Neural progenitor cell (in vitro differentiated cells): ENCODE measurements at regions not wholly inside any gene's neighbourhood (a gene's known extent, or its start where the extent isn't known, plus 50 kb on each side); places are given as distances from the start of the nearest gene placed in this dataset.

Source experiments
- DNase-seq: peaks from one replicate; pipeline ENCODE4 v3.0.0-alpha.2; 2016; ENCODE audit warnings: low spot score
- H2AFZ ChIP-seq: fragments of 200-600 bp; sonication (generic); replicated peaks from 2 replicates; pipeline ENCODE4 v1.6.1; 2016; ENCODE audit warnings: antibody characterized with exemption
- H3F3A ChIP-seq: fragments of 200-600 bp; sonication (generic); 2 replicates; pipeline ENCODE4 v1.6.1; 2016; ENCODE audit warnings: antibody characterized with exemption, low read depth
- H3K27ac ChIP-seq: fragments of 200-600 bp; sonication (generic); 2 replicates; pipeline ENCODE4 v1.5.1; 2016; ENCODE audit warnings: mild to moderate bottlenecking
- H3K27me3 ChIP-seq: fragments of 200-600 bp; sonication (generic); 2 replicates; pipeline ENCODE4 v1.6.1; 2016; ENCODE audit warnings: mild to moderate bottlenecking, moderate library complexity
- H3K36me3 ChIP-seq: fragments of 200-600 bp; sonication (generic); 2 replicates; pipeline ENCODE4 v1.5.1; 2016
- H3K4me1 ChIP-seq: fragments of 200-600 bp; sonication (generic); 2 replicates; pipeline ENCODE4 v1.6.1; 2016; ENCODE audit warnings: mixed run types
- H3K4me2 ChIP-seq: fragments of 200-600 bp; sonication (generic); 2 replicates; pipeline ENCODE4 v1.6.1; 2016
- H3K4me3 ChIP-seq: fragments of 200-600 bp; sonication (generic); 2 replicates; pipeline ENCODE4 v1.5.1; 2016
- H3K79me2 ChIP-seq: fragments of 200-600 bp; sonication (generic); 2 replicates; pipeline ENCODE4 v1.6.1; 2016; ENCODE audit warnings: low read depth
- H3K9ac ChIP-seq: fragments of 200-600 bp; sonication (generic); 2 replicates; pipeline ENCODE4 v1.6.1; 2016
- H3K9me3 ChIP-seq: fragments of 200-600 bp; sonication (generic); 2 replicates; pipeline ENCODE4 v1.5.1; 2016; ENCODE audit warnings: low read depth
- H4K20me1 ChIP-seq: fragments of 200-600 bp; sonication (generic); 2 replicates; pipeline ENCODE4 v1.6.1; 2016; ENCODE audit warnings: low read depth
- H3K27ac Mint-ChIP-seq: 3 replicates; pipeline ENCODE4 v1.8.0; 2021; ENCODE audit warnings: mixed read lengths
- H3K27me3 Mint-ChIP-seq: 2 replicates; pipeline ENCODE4 v1.8.0; 2022; ENCODE audit warnings: low read depth, mild to moderate bottlenecking, inconsistent platforms, moderate library complexity, mixed read lengths; ENCODE audit not compliant: insufficient read depth
- H3K36me3 Mint-ChIP-seq: 3 replicates; pipeline ENCODE4 v1.8.0; 2021; ENCODE audit warnings: mixed read lengths
- H3K4me1 Mint-ChIP-seq: 3 replicates; pipeline ENCODE4 v1.8.0; 2021; ENCODE audit warnings: mixed read lengths
- H3K4me3 Mint-ChIP-seq: 3 replicates; pipeline ENCODE4 v1.8.0; 2021; ENCODE audit warnings: mild to moderate bottlenecking, moderate library complexity, mixed read lengths
- H3K9me3 Mint-ChIP-seq: 3 replicates; pipeline ENCODE4 v1.8.0; 2020; ENCODE audit warnings: mixed read lengths
- CTCF ChIP-seq: fragments of 200-600 bp; sonication (generic); IDR thresholded peaks from 2 replicates; pipeline ENCODE4 v1.5.1; 2017; ENCODE audit warnings: antibody characterized with exemption, mild to moderate bottlenecking
- EZH2 ChIP-seq: fragments of 200-600 bp; sonication (generic); IDR thresholded peaks from 2 replicates; pipeline ENCODE4 v1.6.1; 2017; ENCODE audit warnings: antibody characterized with exemption, mild to moderate bottlenecking, moderate library complexity
- EZH2phosphoT487 ChIP-seq: fragments of 200-600 bp; sonication (generic); IDR thresholded peaks from 2 replicates; pipeline ENCODE4 v1.6.1; 2017; ENCODE audit warnings: antibody characterized with exemption

- no peaks in the 10 kb centered on the region for H3K4me1 Mint-ChIP-seq
- peak; percentile 15 for DNase-seq
- H3K27me3 Mint-ChIP-seq, result no peaks in the 10 kb centered on the region
- no peak overlapping the region for H3K27ac Mint-ChIP-seq
- no peak overlapping the region for H3K4me3 ChIP-seq
- H3K27ac ChIP-seq, result no peak overlapping the region
- no peaks in the 10 kb centered on the region for H3K36me3 ChIP-seq
- no peaks in the 10 kb centered on the region for H3F3A ChIP-seq
- H3K4me2 ChIP-seq, result no peak overlapping the region
- no peak overlapping the region for H2AFZ ChIP-seq
- H3K9me3 ChIP-seq, result no peaks in the 10 kb centered on the region
- no peak overlapping the region for H3K9ac ChIP-seq
- TF ChIP-seq EZH2phosphoT487 (no peak), CTCF (no peak), EZH2 (no peak)
- H3K36me3 Mint-ChIP-seq, result no peaks in the 10 kb centered on the region
- H3K79me2 ChIP-seq, result no peaks in the 10 kb centered on the region
- H3K9me3 Mint-ChIP-seq, result no peaks in the 10 kb centered on the region
- H3K4me3 Mint-ChIP-seq, result no peak overlapping the region
- no peaks in the 10 kb centered on the region for H4K20me1 ChIP-seq
- no peaks in the 10 kb centered on the region for H3K27me3 ChIP-seq
- H3K4me1 ChIP-seq, result no peaks in the 10 kb centered on the region
Observed at GRCh38 chr6:102126488-102126887, 733.0 kb downstream of the GRIK2 start.

- TF ChIP-seq EZH2phosphoT487, result no peak
- no peak for TF ChIP-seq EZH2
- TF ChIP-seq CTCF, result no peak
- H3K36me3 ChIP-seq, result no peaks in the 10 kb centered on the region
- H3K4me1 ChIP-seq, result no peaks in the 10 kb centered on the region
- Mint-ChIP-seq H3K4me3 (no peak overlapping the region), H3K4me1 (no peaks in the 10 kb centered on the region), H3K27ac (no peak overlapping the region), H3K36me3 (no peaks in the 10 kb centered on the region), H3K9me3 (no peaks in the 10 kb centered on the region), H3K27me3 (no peaks in the 10 kb centered on the region)
- no peak overlapping the region for H3K4me3 ChIP-seq
- no peak overlapping the region for H3K4me2 ChIP-seq
- no peak overlapping the region for H2AFZ ChIP-seq
- H3K9me3 ChIP-seq, result no peaks in the 10 kb centered on the region
- no peaks in the 10 kb centered on the region for H3K27me3 ChIP-seq
- no peaks in the 10 kb centered on the region for H3F3A ChIP-seq
- no peaks in the 10 kb centered on the region for H3K79me2 ChIP-seq
- no peaks in the 10 kb centered on the region for H4K20me1 ChIP-seq
- H3K27ac ChIP-seq, result no peak overlapping the region
- DNase-seq, result no peak
- no peak overlapping the region for H3K9ac ChIP-seq
Observed at GRCh38 chr6:102127253-102127652, 733.7 kb downstream of the GRIK2 start.

GRCh38 chr6:102137859-102138258, 744.4 kb downstream of the GRIK2 start:
- Mint-ChIP-seq H3K36me3 (no peaks in the 10 kb centered on the region), H3K27me3 (no peaks in the 10 kb centered on the region), H3K4me1 (no peaks in the 10 kb centered on the region), H3K4me3 (no peak overlapping the region), H3K9me3 (no peaks in the 10 kb centered on the region), H3K27ac (no peak overlapping the region)
- H3K9me3 ChIP-seq, result no peaks in the 10 kb centered on the region
- H3K4me3 ChIP-seq, result no peak overlapping the region
- H3K4me1 ChIP-seq, result no peaks in the 10 kb centered on the region
- H3K79me2 ChIP-seq, result no peaks in the 10 kb centered on the region
- H2AFZ ChIP-seq, result no peak overlapping the region
- no peak overlapping the region for H3K27ac ChIP-seq
- H3K4me2 ChIP-seq, result no peak overlapping the region
- H3K9ac ChIP-seq, result no peak overlapping the region
- no peaks in the 10 kb centered on the region for H3F3A ChIP-seq
- no peak for DNase-seq
- TF ChIP-seq CTCF, result no peak
- no peak for TF ChIP-seq EZH2
- no peak for TF ChIP-seq EZH2phosphoT487
- no peaks in the 10 kb centered on the region for H3K27me3 ChIP-seq
- no peaks in the 10 kb centered on the region for H3K36me3 ChIP-seq
- no peaks in the 10 kb centered on the region for H4K20me1 ChIP-seq

- H3K4me3 Mint-ChIP-seq, result no peak overlapping the region
- Histone ChIP-seq H3K27me3 (no peaks in the 10 kb centered on the region), H4K20me1 (no peaks in the 10 kb centered on the region), H3K9ac (no peak overlapping the region), H3K4me1 (no peaks in the 10 kb centered on the region), H3K9me3 (peaks cover 4% of the 10 kb centered on the region), H3K36me3 (no peaks in the 10 kb centered on the region), H3K27ac (no peak overlapping the region), H3K4me3 (no peak overlapping the region), H3K79me2 (no peaks in the 10 kb centered on the region), H3F3A (no peaks in the 10 kb centered on the region), H2AFZ (no peak overlapping the region), H3K4me2 (no peak overlapping the region)
- H3K36me3 Mint-ChIP-seq, result no peaks in the 10 kb centered on the region
- TF ChIP-seq EZH2 (no peak), EZH2phosphoT487 (no peak), CTCF (no peak)
- H3K27me3 Mint-ChIP-seq, result no peaks in the 10 kb centered on the region
- no peak for DNase-seq
- H3K27ac Mint-ChIP-seq, result no peak overlapping the region
- H3K4me1 Mint-ChIP-seq, result no peaks in the 10 kb centered on the region
- H3K9me3 Mint-ChIP-seq, result no peaks in the 10 kb centered on the region
Observed at GRCh38 chr6:102149191-102149590, 755.7 kb downstream of the GRIK2 start.
